Right cardiac atrium (tissue), 5 donors: ENCODE measurements at regions not wholly inside any gene's neighbourhood (a gene's known extent, or its start where the extent isn't known, plus 50 kb on each side); places are given as distances from the start of the nearest gene placed in this dataset.
A peak's percentile ranks its signal among the peaks of the same experiment; 100 is the strongest.

Experiments
- ATAC-seq, 2 donors: fragments of 200-7000 bp; cut with Tn5 transposase; one replicate each; pipeline versions ENCODE4 v1.8.0 to v1.9.1; 2020; ENCODE audit warnings: moderate library complexity in 2 of 2, mild to moderate bottlenecking in 1 of 2
- DNase-seq, 3 donors: peaks; one replicate each; pipeline ENCODE4 v3.0.0-alpha.2; 2020
- H3K27ac ChIP-seq: one replicate; pipeline ENCODE4 v1.5.1; 2013; ENCODE audit warnings: mild to moderate bottlenecking, low read length, control low read depth, moderate library complexity
- H3K27me3 ChIP-seq: one replicate; pipeline ENCODE4 v1.6.1; 2013; ENCODE audit not compliant: control insufficient read depth, insufficient read depth
- H3K4me1 ChIP-seq: one replicate; pipeline ENCODE4 v1.6.1; 2013; ENCODE audit warnings: low read length; ENCODE audit not compliant: control insufficient read depth, insufficient read depth
- H3K4me3 ChIP-seq: one replicate; pipeline ENCODE4 v1.5.1; 2013; ENCODE audit warnings: low read length, control low read depth
- H3K9me3 ChIP-seq: one replicate; pipeline ENCODE4 v1.6.1; 2013; ENCODE audit warnings: low read length; ENCODE audit not compliant: control insufficient read depth
- WGBS: extraction: QIAGEN DNeasy Blood & Tissue Kit; methylation state at CpG from one replicate; pipeline ENCODE4 v1.1.7; 2013; 5-methylcytosine and 5-hydroxymethylcytosine counted together
- intact Hi-C, 4 donors: fragments of 100-400 bp; cut with DNase I; formaldehyde crosslinking; loops; one replicate each; pipeline versions ENCODE4 v1.11.0 to v1.14.0; 2022 to 2023
- donor health status: healthy with polysubstance abuse.
- donor health status: DM: no; HTN: yes; CAD: no.
- donor health status: DM: no; HTN: no; CAD: no.
- donor health status: DM: no; HTN: yes; CAD: no; lungs with severe emphysema.
- donor health status: DM: yes; HTN: yes; CAD: no.

GRCh38 chr4:188245651-188246050 lies 106.4 kb downstream of the TRIML1 start:
- intact Hi-C loops = no loop called here
- no peaks in the 10 kb centered on the region for H3K27me3 ChIP-seq
- no peaks in the 10 kb centered on the region for H3K9me3 ChIP-seq
- no peak overlapping the region for H3K27ac ChIP-seq
- WGBS = 72% methylated on average over 6 of the region's 6 CpGs
- DNase-seq = no peak
- H3K4me1 ChIP-seq = no peaks in the 10 kb centered on the region
- no peak overlapping the region for H3K4me3 ChIP-seq
- ATAC-seq = no peak

- intact Hi-C loops = no loop called here
- ATAC-seq = no peak
- H3K4me3 ChIP-seq = no peak overlapping the region
Measured at GRCh38 chr4:188246488-188246887, 107.2 kb downstream of the TRIML1 start.

GRCh38 chr4:188254211-188254610 lies 115.0 kb downstream of the TRIML1 start:
- Histone ChIP-seq H3K4me1 (no peaks in the 10 kb centered on the region), H3K4me3 (no peak overlapping the region), H3K9me3 (no peaks in the 10 kb centered on the region), H3K27me3 (no peaks in the 10 kb centered on the region), H3K27ac (no peak overlapping the region)
- WGBS = 76% methylated on average over 7 of the region's 7 CpGs
- no peak for ATAC-seq
- intact Hi-C loops = no loop called here
- no peak for DNase-seq

More at GRCh38 chr4:188246488-188246887, 107.2 kb downstream of the TRIML1 start:
- H3K27me3 ChIP-seq = no peaks in the 10 kb centered on the region
- H3K27ac ChIP-seq = no peak overlapping the region
- no peak for DNase-seq
- H3K4me1 ChIP-seq = no peaks in the 10 kb centered on the region
- 65% methylated on average over 8 of the region's 8 CpGs for WGBS
- no peaks in the 10 kb centered on the region for H3K9me3 ChIP-seq

GRCh38 chr4:188262464-188262863 lies 123.2 kb downstream of the TRIML1 start:
- no peak overlapping the region for H3K4me3 ChIP-seq
- DNase-seq = no peak
- intact Hi-C loops = no loop called here
- no peaks in the 10 kb centered on the region for H3K27me3 ChIP-seq
- no peak for ATAC-seq
- no peaks in the 10 kb centered on the region for H3K4me1 ChIP-seq
- WGBS = 71% methylated on average over 10 of the region's 10 CpGs
- no peak overlapping the region for H3K27ac ChIP-seq
- no peaks in the 10 kb centered on the region for H3K9me3 ChIP-seq

- Histone ChIP-seq H3K9me3 (no peaks in the 10 kb centered on the region), H3K27ac (no peak overlapping the region), H3K4me3 (no peak overlapping the region), H3K27me3 (no peaks in the 10 kb centered on the region), H3K4me1 (no peaks in the 10 kb centered on the region)
- DNase-seq (no peak), ATAC-seq (no peak)
- intact Hi-C loops = no loop called here
- 62% methylated on average over 5 of the region's 5 CpGs for WGBS
Measured at GRCh38 chr4:188263321-188263720, 124.1 kb downstream of the TRIML1 start.

GRCh38 chr4:188266386-188266785 lies 127.1 kb downstream of the TRIML1 start:
- H3K27me3 ChIP-seq = no peaks in the 10 kb centered on the region
- H3K9me3 ChIP-seq = no peaks in the 10 kb centered on the region
- no peak overlapping the region for H3K4me3 ChIP-seq
- WGBS = 46% methylated on average over 6 of the region's 6 CpGs
- no peak for DNase-seq
- H3K4me1 ChIP-seq = no peaks in the 10 kb centered on the region
- intact Hi-C loops = no loop called here
- no peak for ATAC-seq
- no peak overlapping the region for H3K27ac ChIP-seq

GRCh38 chr4:188268131-188268908 lies 129.1 kb downstream of the TRIML1 start:
- Histone ChIP-seq H3K27me3 (no peaks in the 10 kb centered on the region), H3K4me3 (no peak overlapping the region), H3K4me1 (no peaks in the 10 kb centered on the region), H3K9me3 (no peaks in the 10 kb centered on the region), H3K27ac (no peak overlapping the region)
- DNase-seq = no peak
- intact Hi-C loops = no loop called here
- no peak for ATAC-seq
- WGBS = 88% methylated on average over 13 of the region's 13 CpGs

- Histone ChIP-seq H3K4me1 (no peaks in the 10 kb centered on the region), H3K27ac (no peak overlapping the region), H3K4me3 (no peak overlapping the region), H3K27me3 (no peaks in the 10 kb centered on the region), H3K9me3 (no peaks in the 10 kb centered on the region)
- DNase-seq = no peak
- 95% methylated on average over 30 of the region's 30 CpGs for WGBS
- intact Hi-C loops = no loop called here
- ATAC-seq = no peak
Measured at GRCh38 chr4:188270273-188271069, 131.2 kb downstream of the TRIML1 start.

- ATAC-seq (no peak), DNase-seq (no peak)
- intact Hi-C loops = no loop called here
- Histone ChIP-seq H3K4me3 (no peak overlapping the region), H3K27ac (no peak overlapping the region), H3K9me3 (no peaks in the 10 kb centered on the region), H3K4me1 (no peaks in the 10 kb centered on the region), H3K27me3 (no peaks in the 10 kb centered on the region)
- 82% methylated on average over 3 of the region's 3 CpGs for WGBS
Measured at GRCh38 chr4:188275686-188276085, 136.4 kb downstream of the TRIML1 start.

- Histone ChIP-seq H3K27ac (no peak overlapping the region), H3K9me3 (no peaks in the 10 kb centered on the region), H3K4me3 (no peak overlapping the region), H3K27me3 (no peaks in the 10 kb centered on the region), H3K4me1 (peaks cover 2% of the 10 kb centered on the region)
- ATAC-seq (no peak), DNase-seq (no peak)
- 89% methylated on average over 5 of the region's 5 CpGs for WGBS
- intact Hi-C loops = no loop called here
Measured at GRCh38 chr4:188279184-188279583, 139.9 kb downstream of the TRIML1 start.

GRCh38 chr4:188282471-188283232 lies 143.4 kb downstream of the TRIML1 start:
- ATAC-seq (peak; percentile 24 to 31), DNase-seq (no peak)
- no peak overlapping the region for H3K27ac ChIP-seq
- H3K4me1 ChIP-seq = peaks cover 2% of the 10 kb centered on the region
- H3K27me3 ChIP-seq = no peaks in the 10 kb centered on the region
- no peaks in the 10 kb centered on the region for H3K9me3 ChIP-seq
- 8% methylated on average over 55 of the region's 55 CpGs for WGBS
- peak overlapping the region; percentile 13 for H3K4me3 ChIP-seq
- intact Hi-C loops = no loop called here
